DND-41 (cell line): ENCODE measurements at regions not wholly inside any gene's neighbourhood (a gene's known extent, or its start where the extent isn't known, plus 50 kb on each side); places are given as distances from the start of the nearest gene placed in this dataset.

Experiments
- EZH2 ChIP-seq: IDR thresholded peaks from 3 replicates; pipeline ENCODE4 v1.6.1; 2012; ENCODE audit warnings: borderline replicate concordance, low read depth, mild to moderate bottlenecking, moderate library complexity, low read length, inconsistent platforms; ENCODE audit not compliant: severe bottlenecking
- TF ChIP-seq, protein P1 (sequence below): IDR thresholded peaks from 2 replicates; pipeline ENCODE4 v1.5.1; 2012; ENCODE audit warnings: borderline replicate concordance, low read length, moderate library complexity, mild to moderate bottlenecking; ENCODE audit not compliant: poor library complexity, severe bottlenecking; ENCODE audit errors: extremely low read depth

DNA sequence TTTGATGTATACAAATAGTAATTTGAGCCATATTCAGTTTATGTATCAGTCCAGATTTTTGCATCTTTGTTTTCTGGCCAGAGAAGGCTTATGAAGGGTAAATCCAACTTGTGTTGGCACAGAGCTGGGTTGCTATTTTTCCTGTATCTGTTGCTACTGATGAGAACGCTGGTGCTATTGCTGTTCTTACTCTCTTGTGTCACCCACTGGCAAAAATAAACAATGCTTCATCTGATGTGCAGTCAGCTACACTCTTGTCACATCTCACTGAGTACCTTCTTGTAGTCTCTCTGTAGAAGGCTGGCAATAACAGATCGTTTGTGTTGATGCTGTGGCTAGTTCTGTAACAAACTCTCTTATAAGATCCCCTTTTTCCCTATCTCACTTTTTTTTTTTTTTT lies 323.4 kb downstream of the CDH19 start:
- TF ChIP-seq EZH2, result no peak
- TF ChIP-seq, protein P1, sequence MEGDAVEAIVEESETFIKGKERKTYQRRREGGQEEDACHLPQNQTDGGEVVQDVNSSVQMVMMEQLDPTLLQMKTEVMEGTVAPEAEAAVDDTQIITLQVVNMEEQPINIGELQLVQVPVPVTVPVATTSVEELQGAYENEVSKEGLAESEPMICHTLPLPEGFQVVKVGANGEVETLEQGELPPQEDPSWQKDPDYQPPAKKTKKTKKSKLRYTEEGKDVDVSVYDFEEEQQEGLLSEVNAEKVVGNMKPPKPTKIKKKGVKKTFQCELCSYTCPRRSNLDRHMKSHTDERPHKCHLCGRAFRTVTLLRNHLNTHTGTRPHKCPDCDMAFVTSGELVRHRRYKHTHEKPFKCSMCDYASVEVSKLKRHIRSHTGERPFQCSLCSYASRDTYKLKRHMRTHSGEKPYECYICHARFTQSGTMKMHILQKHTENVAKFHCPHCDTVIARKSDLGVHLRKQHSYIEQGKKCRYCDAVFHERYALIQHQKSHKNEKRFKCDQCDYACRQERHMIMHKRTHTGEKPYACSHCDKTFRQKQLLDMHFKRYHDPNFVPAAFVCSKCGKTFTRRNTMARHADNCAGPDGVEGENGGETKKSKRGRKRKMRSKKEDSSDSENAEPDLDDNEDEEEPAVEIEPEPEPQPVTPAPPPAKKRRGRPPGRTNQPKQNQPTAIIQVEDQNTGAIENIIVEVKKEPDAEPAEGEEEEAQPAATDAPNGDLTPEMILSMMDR, result no peak
